Endometrial microvascular endothelial cells (primary cell): ENCODE measurements at regions not wholly inside any gene's neighbourhood (a gene's known extent, or its start where the extent isn't known, plus 50 kb on each side); places are given as distances from the start of the nearest gene placed in this dataset.

Experiments used
- in situ Hi-C: cut with HindIII; loops from 2 replicates; pipeline ENCODE4 v1.10.0; 2017; ENCODE audit warnings: low sequenced_read_pairs, low pct_unique_long_range_greater_than_20kb; ENCODE audit errors: inconsistent ontology term

GRCh38 chr4:126799971-126800574, 832.7 kb upstream of the INTU start:
- in situ Hi-C loops = no loop called here

- in situ Hi-C loops = no loop called here
These were observed 832.1 kb upstream of the INTU start for GRCh38 chr4:126800575-126801141.

- in situ Hi-C loops = no loop called here
These were observed 825.6 kb upstream of the INTU start for GRCh38 chr4:126807132-126807531.

GRCh38 chr4:126812076-126812475, 820.7 kb upstream of the INTU start:
- in situ Hi-C loops = no loop called here

- in situ Hi-C loops = no loop called here
These were observed 812.1 kb upstream of the INTU start for GRCh38 chr4:126820631-126821030.

GRCh38 chr4:126821152-126821551, 811.6 kb upstream of the INTU start:
- in situ Hi-C loops = no loop called here

GRCh38 chr4:126825083-126825482, 807.7 kb upstream of the INTU start:
- in situ Hi-C loops = no loop called here

GRCh38 chr4:126827669-126828068, 805.1 kb upstream of the INTU start:
- in situ Hi-C loops = no loop called here

GRCh38 chr4:126834854-126835253, 797.9 kb upstream of the INTU start:
- in situ Hi-C loops = no loop called here

GRCh38 chr4:126838941-126839679, 793.6 kb upstream of the INTU start:
- in situ Hi-C loops = no loop called here

GRCh38 chr4:126843492-126844067, 789.2 kb upstream of the INTU start:
- in situ Hi-C loops = no loop called here

- in situ Hi-C loops = no loop called here
These were observed 782.5 kb upstream of the INTU start for GRCh38 chr4:126850286-126850685.

GRCh38 chr4:126851391-126851790, 781.4 kb upstream of the INTU start:
- in situ Hi-C loops = no loop called here

GRCh38 chr4:126853715-126854114, 779.0 kb upstream of the INTU start:
- in situ Hi-C loops = no loop called here

- in situ Hi-C loops = no loop called here
These were observed 775.9 kb upstream of the INTU start for GRCh38 chr4:126856906-126857305.

- in situ Hi-C loops = no loop called here
These were observed 773.4 kb upstream of the INTU start for GRCh38 chr4:126859314-126859713.

- in situ Hi-C loops = no loop called here
These were observed 772.9 kb upstream of the INTU start for GRCh38 chr4:126859872-126860271.

- in situ Hi-C loops = no loop called here
These were observed 772.4 kb upstream of the INTU start for GRCh38 chr4:126860308-126860707.

GRCh38 chr4:126869967-126870366, 762.8 kb upstream of the INTU start:
- in situ Hi-C loops = no loop called here

- in situ Hi-C loops = no loop called here
These were observed 760.9 kb upstream of the INTU start for GRCh38 chr4:126871810-126872209.
